ENCODE measurements at regions not wholly inside any gene's neighbourhood (a gene's known extent, or its start where the extent isn't known, plus 50 kb on each side); places are given as distances from the start of the nearest gene placed in this dataset.

GRCh38 chr21:35893156-35893555 is 167.2 kb downstream of the SETD4 start:
- DNase-seq, result no peak

- no peak for DNase-seq
Observed at GRCh38 chr21:35886887-35887286, 173.4 kb downstream of the SETD4 start.

- DNase-seq, result no peak
Observed at GRCh38 chr21:35885942-35886541, 174.3 kb downstream of the SETD4 start.

- DNase-seq, result no peak
Observed at GRCh38 chr21:35882791-35883240, 177.5 kb downstream of the SETD4 start.

GRCh38 chr21:35873441-35873840 is 186.9 kb downstream of the SETD4 start:
- DNase-seq, result no peak

- no peak for DNase-seq
Observed at GRCh38 chr21:35871906-35872305, 188.4 kb downstream of the SETD4 start.

GRCh38 chr21:35868869-35869223 is 191.5 kb downstream of the SETD4 start:
- no peak for DNase-seq

GRCh38 chr21:35868005-35868868 is 192.1 kb downstream of the SETD4 start:
- no peak for DNase-seq

- no peak for DNase-seq
Observed at GRCh38 chr21:35864039-35864438, 196.3 kb downstream of the SETD4 start.

- DNase-seq, result no peak
Observed at GRCh38 chr21:35862969-35863368, 197.4 kb downstream of the SETD4 start.

GRCh38 chr21:35861661-35862060 is 198.7 kb downstream of the SETD4 start:
- DNase-seq, result no peak

GRCh38 chr21:35860189-35860869 is 200.0 kb downstream of the SETD4 start:
- no peak for DNase-seq

GRCh38 chr21:35859677-35860076 is 200.6 kb downstream of the SETD4 start:
- no peak for DNase-seq

GRCh38 chr21:35857095-35857494 is 203.2 kb downstream of the SETD4 start:
- no peak for DNase-seq

GRCh38 chr21:35855484-35855883 is 204.8 kb downstream of the SETD4 start:
- no peak for DNase-seq

- DNase-seq, result no peak
Observed at GRCh38 chr21:35854281-35854680, 206.0 kb downstream of the SETD4 start.

- no peak for DNase-seq
Observed at GRCh38 chr21:35853321-35854239, 206.7 kb downstream of the SETD4 start.

- DNase-seq, result no peak
Observed at GRCh38 chr21:35852820-35853219, 207.5 kb downstream of the SETD4 start.

GRCh38 chr21:35850542-35851103 is 209.7 kb downstream of the SETD4 start:
- no peak for DNase-seq

GRCh38 chr21:35850029-35850428 is 210.3 kb downstream of the SETD4 start:
- no peak for DNase-seq

GRCh38 chr21:35849144-35849543 is 211.2 kb downstream of the SETD4 start:
- DNase-seq, result no peak

GRCh38 chr21:35843911-35844667 is 216.2 kb downstream of the SETD4 start:
- no peak for DNase-seq
